GM21515 (cell line): ENCODE measurements at regions not wholly inside any gene's neighbourhood (a gene's known extent, or its start where the extent isn't known, plus 50 kb on each side); places are given as distances from the start of the nearest gene placed in this dataset.

ENCODE experiments used
- ATAC-seq: cut with Tn5 transposase; IDR thresholded peaks from one replicate; pipeline ENCODE4 v1.9.1; 2021; ENCODE audit not compliant: unreplicated experiment

- no peak for ATAC-seq
Observed at GRCh38 chr3:4021162-4021561, 221.9 kb downstream of the LRRN1 start.

- ATAC-seq = no peak
Observed at GRCh38 chr3:4029135-4029534, 229.9 kb downstream of the LRRN1 start.

- no peak for ATAC-seq
Observed at GRCh38 chr3:4030624-4031023, 231.4 kb downstream of the LRRN1 start.

GRCh38 chr3:4033296-4033695, 234.1 kb downstream of the LRRN1 start:
- ATAC-seq = no peak

GRCh38 chr3:4036046-4036445, 236.8 kb downstream of the LRRN1 start:
- no peak for ATAC-seq

GRCh38 chr3:4038351-4038750, 239.1 kb downstream of the LRRN1 start:
- no peak for ATAC-seq

- no peak for ATAC-seq
Observed at GRCh38 chr3:4042070-4042469, 242.8 kb downstream of the LRRN1 start.

GRCh38 chr3:4042869-4043268, 243.6 kb downstream of the LRRN1 start:
- ATAC-seq = no peak

- ATAC-seq = no peak
Observed at GRCh38 chr3:4043867-4044575, 244.8 kb downstream of the LRRN1 start.

- no peak for ATAC-seq
Observed at GRCh38 chr3:4044619-4045018, 245.4 kb downstream of the LRRN1 start.

- ATAC-seq = no peak
Observed at GRCh38 chr3:4045756-4046155, 246.5 kb downstream of the LRRN1 start.

GRCh38 chr3:4047366-4047765, 248.1 kb downstream of the LRRN1 start:
- no peak for ATAC-seq

GRCh38 chr3:4052706-4053105, 250.5 kb upstream of the SETMAR start:
- no peak for ATAC-seq

- no peak for ATAC-seq
Observed at GRCh38 chr3:4053975-4054374, 249.2 kb upstream of the SETMAR start.

GRCh38 chr3:4060064-4060463, 243.1 kb upstream of the SETMAR start:
- ATAC-seq = no peak

GRCh38 chr3:4060603-4061002, 242.6 kb upstream of the SETMAR start:
- no peak for ATAC-seq

GRCh38 chr3:4061195-4061594, 242.0 kb upstream of the SETMAR start:
- no peak for ATAC-seq

- no peak for ATAC-seq
Observed at GRCh38 chr3:4061783-4062360, 241.3 kb upstream of the SETMAR start.

- ATAC-seq = no peak
Observed at GRCh38 chr3:4062621-4063020, 240.5 kb upstream of the SETMAR start.

GRCh38 chr3:4063916-4064574, 239.1 kb upstream of the SETMAR start:
- no peak for ATAC-seq

GRCh38 chr3:4065085-4065484, 238.1 kb upstream of the SETMAR start:
- ATAC-seq = no peak

GRCh38 chr3:4065554-4065953, 237.6 kb upstream of the SETMAR start:
- ATAC-seq = no peak
